ENCODE measurements at regions not wholly inside any gene's neighbourhood (a gene's known extent, or its start where the extent isn't known, plus 50 kb on each side); places are given as distances from the start of the nearest gene placed in this dataset.

GRCh38 chr11:33631749-33632091 lies 68.9 kb downstream of the C11orf91 start:
- TF ChIP-seq CTCF (IDR thresholded peaks at IDR 0.05): no peak
- no peak for TF ChIP-seq POLR2A (IDR thresholded peaks at IDR 0.05)

Data from adrenal gland (tissue), 5 donors.